ENCODE measurements at regions not wholly inside any gene's neighbourhood (a gene's known extent, or its start where the extent isn't known, plus 50 kb on each side); places are given as distances from the start of the nearest gene placed in this dataset.

DNA sequence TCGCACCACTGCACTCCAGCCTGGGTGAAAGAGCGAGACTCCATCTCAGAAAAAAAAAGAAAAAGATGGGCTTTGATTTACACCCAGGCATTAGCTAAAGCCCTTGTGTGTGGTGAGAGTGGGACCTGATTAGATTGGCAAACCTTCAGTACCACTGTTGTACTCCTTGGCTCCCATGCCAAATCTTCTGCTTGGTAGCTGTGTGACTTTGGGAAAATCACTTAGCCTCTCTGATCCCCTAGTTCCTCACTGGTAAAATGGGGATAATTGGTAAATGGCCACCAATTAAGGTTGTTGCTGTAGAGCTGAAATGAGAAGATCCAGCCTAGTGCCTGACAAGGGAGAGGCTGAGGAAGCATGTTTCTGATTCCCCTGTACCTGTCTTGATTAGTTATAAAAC, 63.7 kb downstream of the SLC25A47 start:
- Histone ChIP-seq H3K79me2 (ENCODE audit: insufficient read depth, low read length) (peaks cover 24% of the 10 kb centered on the region), H3K27ac (ENCODE audit: low read depth, low read length) (no peak overlapping the region), H3K4me3 (ENCODE audit: insufficient read depth, low read depth, low read length) (no peak overlapping the region), H3K36me3 (ENCODE audit: insufficient read depth, low read length) (no peaks in the 10 kb centered on the region), H3K4me1 (ENCODE audit: insufficient read depth, low read length) (peaks cover 14% of the 10 kb centered on the region), H3K27me3 (ENCODE audit: insufficient read depth, low read length) (no peaks in the 10 kb centered on the region), H2AFZ (ENCODE audit: low read depth, low read length) (no peak overlapping the region), H3K9ac (ENCODE audit: low read length) (no peak overlapping the region), H3K4me2 (ENCODE audit: low read length) (peak overlapping the region; percentile 68), H3K9me3 (ENCODE audit: insufficient read depth, low read depth, low read length) (no peaks in the 10 kb centered on the region), H4K20me1 (ENCODE audit: insufficient read depth, low read length) (peaks cover 13% of the 10 kb centered on the region)
- no peak for TF ChIP-seq EZH2 (IDR thresholded peaks at IDR 0.05; ENCODE audit: insufficient read depth, low read length)
- TF ChIP-seq, protein P1, sequence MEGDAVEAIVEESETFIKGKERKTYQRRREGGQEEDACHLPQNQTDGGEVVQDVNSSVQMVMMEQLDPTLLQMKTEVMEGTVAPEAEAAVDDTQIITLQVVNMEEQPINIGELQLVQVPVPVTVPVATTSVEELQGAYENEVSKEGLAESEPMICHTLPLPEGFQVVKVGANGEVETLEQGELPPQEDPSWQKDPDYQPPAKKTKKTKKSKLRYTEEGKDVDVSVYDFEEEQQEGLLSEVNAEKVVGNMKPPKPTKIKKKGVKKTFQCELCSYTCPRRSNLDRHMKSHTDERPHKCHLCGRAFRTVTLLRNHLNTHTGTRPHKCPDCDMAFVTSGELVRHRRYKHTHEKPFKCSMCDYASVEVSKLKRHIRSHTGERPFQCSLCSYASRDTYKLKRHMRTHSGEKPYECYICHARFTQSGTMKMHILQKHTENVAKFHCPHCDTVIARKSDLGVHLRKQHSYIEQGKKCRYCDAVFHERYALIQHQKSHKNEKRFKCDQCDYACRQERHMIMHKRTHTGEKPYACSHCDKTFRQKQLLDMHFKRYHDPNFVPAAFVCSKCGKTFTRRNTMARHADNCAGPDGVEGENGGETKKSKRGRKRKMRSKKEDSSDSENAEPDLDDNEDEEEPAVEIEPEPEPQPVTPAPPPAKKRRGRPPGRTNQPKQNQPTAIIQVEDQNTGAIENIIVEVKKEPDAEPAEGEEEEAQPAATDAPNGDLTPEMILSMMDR (IDR thresholded peaks at IDR 0.05; ENCODE audit: insufficient read depth, low read depth, low read length), result no peak
- Mint-ChIP-seq H3K27ac (ENCODE audit: unreplicated experiment) (peak overlapping the region; percentile 93), H3K9me3 (ENCODE audit: unreplicated experiment) (no peaks in the 10 kb centered on the region), H3K27me3 (ENCODE audit: low read depth, unreplicated experiment) (no peaks in the 10 kb centered on the region), H3K36me3 (ENCODE audit: low read depth, unreplicated experiment) (peaks cover 11% of the 10 kb centered on the region), H3K4me1 (ENCODE audit: low read depth, unreplicated experiment) (peaks cover 43% of the 10 kb centered on the region), H3K4me3 (ENCODE audit: unreplicated experiment) (no peak overlapping the region)
- DNase-seq (ENCODE audit: low read depth) (no peak), FAIRE-seq (no peak)

DNA sequence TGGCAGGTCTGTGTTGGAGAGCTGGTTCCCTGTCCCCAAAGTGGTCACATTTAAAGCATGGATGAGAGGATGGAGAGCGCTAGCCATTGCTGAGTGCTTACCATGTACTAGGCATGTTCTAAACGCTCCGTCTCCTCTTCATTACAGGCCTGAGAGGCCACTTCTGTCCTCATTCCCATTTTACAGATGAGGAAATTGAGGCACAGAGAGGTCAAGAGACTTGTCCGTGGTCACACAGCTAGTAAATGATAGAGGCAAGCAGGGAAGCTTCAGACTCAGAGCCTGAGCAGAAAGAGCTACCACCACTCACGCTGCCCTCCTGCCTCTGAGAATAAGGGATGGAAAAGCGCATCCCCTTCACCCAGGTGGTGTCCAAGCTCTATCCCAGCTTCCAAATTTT, 64.3 kb downstream of the SLC25A47 start:
- H3K4me1 ChIP-seq (ENCODE audit: insufficient read depth, low read length), result peaks cover 17% of the 10 kb centered on the region
- H3K4me3 Mint-ChIP-seq (ENCODE audit: unreplicated experiment), result no peak overlapping the region
- H3K27ac Mint-ChIP-seq (ENCODE audit: unreplicated experiment), result no peak overlapping the region
- TF ChIP-seq, protein P1 (IDR thresholded peaks at IDR 0.05; ENCODE audit: insufficient read depth, low read depth, low read length), result no peak
- TF ChIP-seq EZH2 (IDR thresholded peaks at IDR 0.05; ENCODE audit: insufficient read depth, low read length), result no peak
- H3K36me3 ChIP-seq (ENCODE audit: insufficient read depth, low read length), result no peaks in the 10 kb centered on the region
- H3K4me3 ChIP-seq (ENCODE audit: insufficient read depth, low read depth, low read length), result no peak overlapping the region
- peaks cover 7% of the 10 kb centered on the region for H3K36me3 Mint-ChIP-seq (ENCODE audit: low read depth, unreplicated experiment)
- H2AFZ ChIP-seq (ENCODE audit: low read depth, low read length), result no peak overlapping the region
- H3K9ac ChIP-seq (ENCODE audit: low read length), result no peak overlapping the region
- peaks cover 11% of the 10 kb centered on the region for H4K20me1 ChIP-seq (ENCODE audit: insufficient read depth, low read length)
- no peaks in the 10 kb centered on the region for H3K9me3 Mint-ChIP-seq (ENCODE audit: unreplicated experiment)
- H3K9me3 ChIP-seq (ENCODE audit: insufficient read depth, low read depth, low read length), result no peaks in the 10 kb centered on the region
- H3K27ac ChIP-seq (ENCODE audit: low read depth, low read length), result no peak overlapping the region
- H3K27me3 ChIP-seq (ENCODE audit: insufficient read depth, low read length), result no peaks in the 10 kb centered on the region
- H3K4me1 Mint-ChIP-seq (ENCODE audit: low read depth, unreplicated experiment), result peaks cover 42% of the 10 kb centered on the region
- H3K79me2 ChIP-seq (ENCODE audit: insufficient read depth, low read length), result peaks cover 26% of the 10 kb centered on the region
- H3K4me2 ChIP-seq (ENCODE audit: low read length), result no peak overlapping the region
- DNase-seq (ENCODE audit: low read depth) (no peak), FAIRE-seq (no peak)
- no peaks in the 10 kb centered on the region for H3K27me3 Mint-ChIP-seq (ENCODE audit: low read depth, unreplicated experiment)

DNA sequence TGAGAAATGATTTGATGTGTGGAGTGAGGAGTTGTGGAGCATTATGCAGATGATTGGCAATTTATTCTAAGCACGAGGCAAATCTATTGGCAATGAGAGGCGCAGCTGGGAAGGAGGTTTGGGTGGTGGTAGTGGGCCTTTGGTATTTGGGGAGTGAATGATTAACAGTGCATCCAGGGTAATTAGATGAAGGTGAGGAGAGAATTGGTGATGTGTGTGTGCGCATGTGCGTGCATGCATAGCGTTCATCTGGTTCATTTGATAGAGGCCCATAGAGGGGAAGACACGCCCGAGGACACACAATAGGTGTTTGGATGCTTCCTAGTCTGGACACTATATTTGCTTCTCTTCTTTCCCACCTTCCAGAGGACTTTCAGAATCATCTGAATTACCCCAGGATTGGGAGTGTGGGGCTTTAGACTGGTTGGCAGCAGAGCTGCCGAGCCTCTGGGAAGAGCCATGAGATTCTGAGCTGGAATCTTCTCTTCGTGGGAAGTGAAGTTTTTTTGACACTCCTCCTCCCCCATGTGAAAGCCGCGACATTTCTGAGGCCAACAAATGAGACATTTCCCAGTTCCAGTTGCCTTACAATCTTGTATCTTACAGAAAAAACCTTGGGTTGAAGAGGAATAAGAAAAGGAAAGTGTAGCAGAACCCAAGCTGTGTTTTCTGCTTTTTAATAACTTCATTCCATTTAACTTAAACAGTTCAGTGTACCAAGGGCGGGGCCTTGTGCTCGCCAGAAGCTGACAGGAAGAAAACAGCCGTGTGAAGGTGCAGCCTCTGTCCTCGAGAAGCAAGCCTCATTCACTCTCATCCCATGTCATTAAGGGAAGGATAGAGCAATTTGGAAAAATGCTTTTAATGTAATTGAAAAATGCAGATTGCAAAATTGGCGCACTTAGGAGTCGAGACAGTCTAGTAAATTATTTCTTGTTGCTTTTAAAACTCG, 65.2 kb downstream of the SLC25A47 start:
- DNase-seq (ENCODE audit: low read depth) (no peak), FAIRE-seq (no peak)
- Histone ChIP-seq H3K79me2 (ENCODE audit: insufficient read depth, low read length) (peaks cover 29% of the 10 kb centered on the region), H3K36me3 (ENCODE audit: insufficient read depth, low read length) (no peaks in the 10 kb centered on the region), H3K27ac (ENCODE audit: low read depth, low read length) (no peak overlapping the region), H3K4me1 (ENCODE audit: insufficient read depth, low read length) (peaks cover 18% of the 10 kb centered on the region), H3K27me3 (ENCODE audit: insufficient read depth, low read length) (no peaks in the 10 kb centered on the region), H3K4me3 (ENCODE audit: insufficient read depth, low read depth, low read length) (no peak overlapping the region), H3K9me3 (ENCODE audit: insufficient read depth, low read depth, low read length) (no peaks in the 10 kb centered on the region), H4K20me1 (ENCODE audit: insufficient read depth, low read length) (peaks cover 14% of the 10 kb centered on the region), H3K4me2 (ENCODE audit: low read length) (no peak overlapping the region), H2AFZ (ENCODE audit: low read depth, low read length) (no peak overlapping the region), H3K9ac (ENCODE audit: low read length) (no peak overlapping the region)
- peaks cover 7% of the 10 kb centered on the region for H3K36me3 Mint-ChIP-seq (ENCODE audit: low read depth, unreplicated experiment)
- H3K4me1 Mint-ChIP-seq (ENCODE audit: low read depth, unreplicated experiment), result peaks cover 48% of the 10 kb centered on the region
- H3K4me3 Mint-ChIP-seq (ENCODE audit: unreplicated experiment), result peak overlapping the region; percentile 1
- TF ChIP-seq EZH2 (IDR thresholded peaks at IDR 0.05; ENCODE audit: insufficient read depth, low read length), result no peak
- TF ChIP-seq, protein P1 (IDR thresholded peaks at IDR 0.05; ENCODE audit: insufficient read depth, low read depth, low read length), result no peak
- H3K27me3 Mint-ChIP-seq (ENCODE audit: low read depth, unreplicated experiment), result no peaks in the 10 kb centered on the region
- no peaks in the 10 kb centered on the region for H3K9me3 Mint-ChIP-seq (ENCODE audit: unreplicated experiment)
- peak overlapping the region; percentile 77 for H3K27ac Mint-ChIP-seq (ENCODE audit: unreplicated experiment)
